IMR-90 (cell line): ENCODE measurements at regions not wholly inside any gene's neighbourhood (a gene's known extent, or its start where the extent isn't known, plus 50 kb on each side); places are given as distances from the start of the nearest gene placed in this dataset.
A peak's percentile ranks its signal among the peaks of the same experiment; 100 is the strongest.

ENCODE experiments used
- ATAC-seq: fragments of 200-7000 bp; cut with Tn5 transposase; 2 replicates; pipeline ENCODE4 v1.9.1; 2020; ENCODE audit warnings: low read depth, mild to moderate bottlenecking, moderate library complexity
- BruUV-seq: library from RNA; stranded (reverse); fragments of 400-500 nt; replicated peaks from 2 replicates; lab custom pipeline; 2021; lab: Mats Ljungman, UMichigan
- CTCF ChIA-PET: fragments of 300-600 bp; formaldehyde crosslinking; extraction: SDS; loops from one replicate; lab custom pipeline; 2021; ENCODE audit warnings: antibody characterized with exemption; lab: Yijun Ruan, JAX
- POLR2A ChIA-PET: fragments of 300-600 bp; sonication (Branson Sonifier 250); formaldehyde crosslinking; loops from one replicate; lab custom pipeline; 2022; ENCODE audit warnings: antibody characterized with exemption; ENCODE audit not compliant: unreplicated experiment; lab: Charles Lee
- DNase-seq: peaks from one replicate; pipeline ENCODE4 v3.0.0; 2013
- H2AFZ ChIP-seq: replicated peaks from 2 replicates; pipeline ENCODE3; 2013; ENCODE audit warnings: low read length, mild to moderate bottlenecking; ENCODE audit not compliant: poor library complexity
- H2AK5ac ChIP-seq: 2 replicates; pipeline ENCODE4 v1.6.1; 2013; ENCODE audit warnings: low read depth, low read length, inconsistent platforms
- H2AK9ac ChIP-seq: replicated peaks from 2 replicates; pipeline ENCODE3; 2013; ENCODE audit warnings: mild to moderate bottlenecking, low read depth, low read length, moderate library complexity; ENCODE audit not compliant: poor library complexity
- H2BK120ac ChIP-seq: 2 replicates; pipeline ENCODE4 v1.6.1; 2013; ENCODE audit warnings: low read depth, low read length, inconsistent platforms
- H2BK15ac ChIP-seq: 3 replicates; pipeline ENCODE4 v1.6.1; 2013; ENCODE audit warnings: low read depth, low read length, inconsistent platforms
- H2BK20ac ChIP-seq: 2 replicates; pipeline ENCODE4 v1.6.1; 2013; ENCODE audit warnings: low read depth, mild to moderate bottlenecking, inconsistent platforms, low read length, moderate library complexity
- H2BK5ac ChIP-seq: 2 replicates; pipeline ENCODE4 v1.6.1; 2013; ENCODE audit warnings: mild to moderate bottlenecking, low read depth, low read length, inconsistent platforms; ENCODE audit not compliant: poor library complexity, severe bottlenecking
- H3K14ac ChIP-seq: replicated peaks from 2 replicates; pipeline ENCODE4 v1.6.1; 2013; ENCODE audit warnings: low read depth, low read length, inconsistent platforms
- H3K18ac ChIP-seq: 2 replicates; pipeline ENCODE4 v1.6.1; 2013; ENCODE audit warnings: low read depth, low read length, control low read depth
- H3K23ac ChIP-seq: 2 replicates; pipeline ENCODE4 v1.6.1; 2013; ENCODE audit warnings: low read depth, low read length, inconsistent platforms
- H3K27ac ChIP-seq: 2 replicates; pipeline ENCODE4 v1.5.1; 2013; ENCODE audit warnings: mild to moderate bottlenecking, control low read depth, low read length; ENCODE audit not compliant: insufficient read depth
- H3K27me3 ChIP-seq: 2 replicates; pipeline ENCODE4 v1.6.1; 2013; ENCODE audit warnings: low read length; ENCODE audit not compliant: control insufficient read depth, insufficient read depth
- H3K36me3 ChIP-seq: 2 replicates; pipeline ENCODE4 v1.6.1; 2013; ENCODE audit warnings: low read length, mixed read lengths; ENCODE audit not compliant: control insufficient read depth, insufficient read depth
- H3K4ac ChIP-seq: 2 replicates; pipeline ENCODE4 v1.6.1; 2013; ENCODE audit warnings: low read depth, low read length, inconsistent platforms
- H3K4me1 ChIP-seq: 2 replicates; pipeline ENCODE4 v1.6.1; 2013; ENCODE audit warnings: low read length, mixed read lengths; ENCODE audit not compliant: control insufficient read depth, insufficient read depth
- H3K4me2 ChIP-seq: 2 replicates; pipeline ENCODE4 v1.6.1; 2013; ENCODE audit warnings: low read depth, mild to moderate bottlenecking, control low read depth, low read length, moderate library complexity
- H3K4me3 ChIP-seq: 2 replicates; pipeline ENCODE4 v1.5.1; 2013; ENCODE audit warnings: low read depth, mild to moderate bottlenecking, control low read depth, low read length, moderate library complexity; ENCODE audit not compliant: insufficient read depth
- H3K56ac ChIP-seq: 2 replicates; pipeline ENCODE4 v1.6.1; 2013; ENCODE audit warnings: low read length, inconsistent platforms; ENCODE audit not compliant: insufficient read depth; ENCODE audit errors: extremely low read depth
- H3K79me1 ChIP-seq, 2 experiments: 2 replicates each; pipeline ENCODE4 v1.6.1; 2013; ENCODE audit warnings: low read length in 2 of 2, inconsistent platforms in 1 of 2, low read depth in 1 of 2
- H3K9ac ChIP-seq: 2 replicates; pipeline ENCODE4 v1.6.1; 2013; ENCODE audit warnings: low read depth, low read length, control low read depth
- H3K9me1 ChIP-seq: 2 replicates; pipeline ENCODE4 v1.6.1; 2013; ENCODE audit warnings: low read length, inconsistent platforms; ENCODE audit not compliant: insufficient read depth
- H3K9me3 ChIP-seq: 2 replicates; pipeline ENCODE4 v1.6.1; 2013; ENCODE audit warnings: low read length; ENCODE audit not compliant: control insufficient read depth, insufficient read depth
- H4K20me1 ChIP-seq: 2 replicates; pipeline ENCODE4 v1.6.1; 2013; ENCODE audit warnings: low read length, inconsistent platforms; ENCODE audit not compliant: insufficient read depth
- H4K5ac ChIP-seq: 2 replicates; pipeline ENCODE4 v1.6.1; 2013; ENCODE audit warnings: mild to moderate bottlenecking, low read depth, low read length, control low read depth
- H4K8ac ChIP-seq, 2 experiments: 2 replicates each; pipeline ENCODE4 v1.6.1; 2013; ENCODE audit warnings: low read depth in 2 of 2, low read length in 2 of 2, control low read depth in 1 of 2, inconsistent platforms in 1 of 2
- H4K91ac ChIP-seq: 2 replicates; pipeline ENCODE4 v1.6.1; 2013; ENCODE audit warnings: low read depth, low read length, inconsistent platforms; ENCODE audit not compliant: insufficient read depth
- BHLHE40 ChIP-seq: fragments of 150-350 bp; IDR thresholded peaks from 2 replicates; pipeline ENCODE4 v1.6.1; 2016; ENCODE audit warnings: mild to moderate bottlenecking, low read depth, low read length
- CEBPB ChIP-seq: IDR thresholded peaks from 2 replicates; pipeline ENCODE4 v1.6.1; 2012; ENCODE audit warnings: low read depth, low read length, improper control_type of control experiment
- CHD1 ChIP-seq: IDR thresholded peaks from 2 replicates; pipeline ENCODE4 v1.6.1; 2012; ENCODE audit warnings: low read depth, low read length, improper control_type of control experiment
- CTCF ChIP-seq: conservative IDR thresholded peaks from 2 replicates; pipeline ENCODE4 v1.5.1; 2012; ENCODE audit warnings: mild to moderate bottlenecking, low read depth, low read length, improper control_type of control experiment
- FOS ChIP-seq: fragments of 150-350 bp; IDR thresholded peaks from 2 replicates; pipeline ENCODE4 v1.6.1; 2016; ENCODE audit warnings: low read depth, low read length
- MAFK ChIP-seq: IDR thresholded peaks from 2 replicates; pipeline ENCODE4 v1.6.1; 2012; ENCODE audit warnings: low read depth, low read length, improper control_type of control experiment
- MAZ ChIP-seq: IDR thresholded peaks from 2 replicates; pipeline ENCODE4 v1.6.1; 2012; ENCODE audit warnings: low read depth, mild to moderate bottlenecking, low read length, improper control_type of control experiment, moderate library complexity, borderline replicate concordance
- MXI1 ChIP-seq: IDR thresholded peaks from 2 replicates; pipeline ENCODE4 v1.6.1; 2012; ENCODE audit warnings: low read depth, mild to moderate bottlenecking, low read length, moderate library complexity, borderline replicate concordance
- NFE2L2 ChIP-seq: fragments of 150-350 bp; IDR thresholded peaks from 2 replicates; pipeline ENCODE4 v1.6.1; 2016; ENCODE audit warnings: low read depth, mild to moderate bottlenecking, low read length
- POLR2A ChIP-seq: IDR thresholded peaks from 2 replicates; pipeline ENCODE4 v1.6.1; 2012; ENCODE audit warnings: mild to moderate bottlenecking, low read depth, low read length
- RAD21 ChIP-seq: IDR thresholded peaks from 2 replicates; pipeline ENCODE4 v1.6.1; 2012; ENCODE audit warnings: low read length, improper control_type of control experiment
- RCOR1 ChIP-seq: IDR thresholded peaks from 2 replicates; pipeline ENCODE4 v1.6.1; 2012; ENCODE audit warnings: mild to moderate bottlenecking, low read length, improper control_type of control experiment; ENCODE audit not compliant: insufficient replicate concordance
- RFX5 ChIP-seq: IDR thresholded peaks from 2 replicates; pipeline ENCODE4 v1.8.0; 2012; ENCODE audit warnings: low read depth, mild to moderate bottlenecking, low read length, moderate library complexity
- SMC3 ChIP-seq: fragments of 150-350 bp; IDR thresholded peaks from 2 replicates; pipeline ENCODE4 v1.6.1; 2016; ENCODE audit warnings: low read depth, mild to moderate bottlenecking, antibody characterized with exemption, low read length, moderate library complexity
- WGBS, 2 experiments: methylation state at CpG; one replicate each; pipeline versions ENCODE4 v1.1.5 to v1.1.7; 2013; ENCODE audit warnings: missing lambda C conversion rate in 2 of 2; ENCODE audit not compliant: insufficient read length in 1 of 2; ENCODE audit errors: extremely low coverage in 2 of 2; 5-methylcytosine and 5-hydroxymethylcytosine counted together
- dilution Hi-C: fragments of 300-500 bp; cut with HindIII; formaldehyde crosslinking; loops from one replicate; pipeline ENCODE4 v1.14.3; 2018; ENCODE audit warnings: low sequenced_read_pairs; ENCODE audit not compliant: unreplicated experiment
- in situ Hi-C: fragments of 300-500 bp; cut with MboI; formaldehyde crosslinking; loops from 3 replicates; pipeline ENCODE4 v1.14.3; 2019; ENCODE audit warnings: low sequenced_read_pairs, inconsistent platforms, mixed read lengths
- intact Hi-C: fragments of 100-400 bp; cut with micrococcal nuclease; formaldehyde crosslinking; loops from 2 replicates; pipeline ENCODE4 v1.10.0; 2022
- TF ChIP-seq, protein P1 (sequence below): fragments of 150-350 bp; IDR thresholded peaks from 2 replicates; pipeline ENCODE4 v1.6.1; 2016; ENCODE audit warnings: low read depth, mild to moderate bottlenecking, low read length, moderate library complexity, borderline replicate concordance
- TF ChIP-seq, protein P2 (sequence below): fragments of 150-350 bp; IDR thresholded peaks from 2 replicates; pipeline ENCODE4 v1.6.1; 2017; ENCODE audit warnings: mild to moderate bottlenecking, antibody characterized with exemption, low read length, low read depth

GRCh38 chr6:139569566-139569965, 195.1 kb upstream of the CITED2 start:
- dilution Hi-C loops (no loop called here), in situ Hi-C loops (no loop called here), intact Hi-C loops (no loop called here)
- H2AK5ac ChIP-seq, result no peak overlapping the region
- TF ChIP-seq CTCF, result no peak
- TF ChIP-seq POLR2A, result no peak
- TF ChIP-seq MAZ, result no peak
- no peak for TF ChIP-seq RFX5
- TF ChIP-seq SMC3, result 0 out of 2 replicates have a peak, but pooled peaks have one; percentile 10
- peak; percentile 50; the same call in 1 of the 2 replicates for TF ChIP-seq FOS
- no peak for TF ChIP-seq MAFK
- no peak for TF ChIP-seq BHLHE40
- TF ChIP-seq, protein P1, sequence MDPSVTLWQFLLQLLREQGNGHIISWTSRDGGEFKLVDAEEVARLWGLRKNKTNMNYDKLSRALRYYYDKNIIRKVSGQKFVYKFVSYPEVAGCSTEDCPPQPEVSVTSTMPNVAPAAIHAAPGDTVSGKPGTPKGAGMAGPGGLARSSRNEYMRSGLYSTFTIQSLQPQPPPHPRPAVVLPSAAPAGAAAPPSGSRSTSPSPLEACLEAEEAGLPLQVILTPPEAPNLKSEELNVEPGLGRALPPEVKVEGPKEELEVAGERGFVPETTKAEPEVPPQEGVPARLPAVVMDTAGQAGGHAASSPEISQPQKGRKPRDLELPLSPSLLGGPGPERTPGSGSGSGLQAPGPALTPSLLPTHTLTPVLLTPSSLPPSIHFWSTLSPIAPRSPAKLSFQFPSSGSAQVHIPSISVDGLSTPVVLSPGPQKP, result no peak
- TF ChIP-seq CEBPB, result peak; percentile 49; the same call in 1 of the 2 replicates
- no peak for TF ChIP-seq RAD21
- TF ChIP-seq RCOR1, result no peak
- TF ChIP-seq, protein P2, sequence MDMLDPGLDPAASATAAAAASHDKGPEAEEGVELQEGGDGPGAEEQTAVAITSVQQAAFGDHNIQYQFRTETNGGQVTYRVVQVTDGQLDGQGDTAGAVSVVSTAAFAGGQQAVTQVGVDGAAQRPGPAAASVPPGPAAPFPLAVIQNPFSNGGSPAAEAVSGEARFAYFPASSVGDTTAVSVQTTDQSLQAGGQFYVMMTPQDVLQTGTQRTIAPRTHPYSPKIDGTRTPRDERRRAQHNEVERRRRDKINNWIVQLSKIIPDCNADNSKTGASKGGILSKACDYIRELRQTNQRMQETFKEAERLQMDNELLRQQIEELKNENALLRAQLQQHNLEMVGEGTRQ, result no peak
- no peak for TF ChIP-seq NFE2L2
- TF ChIP-seq CHD1, result no peak
- no peak for TF ChIP-seq MXI1
- peak overlapping the region; percentile 95 for H2BK5ac ChIP-seq
- H3K23ac ChIP-seq, result no peak overlapping the region
- H3K36me3 ChIP-seq, result no peaks in the 10 kb centered on the region
- H3K27ac ChIP-seq, result no peak overlapping the region
- H3K9ac ChIP-seq, result no peak overlapping the region
- H3K79me1 ChIP-seq, result 0 out of 4 replicates have a peak, but pooled peaks cover 0 to 4% of the 10 kb centered on the region in 2 experiments
- H2BK20ac ChIP-seq, result peak overlapping the region; percentile 98; the same call in 1 of the 2 replicates
- 0% methylated on average over 1 of the region's 4 CpGs; no CpG with 5 or more reads in 1 of the 2 experiments for WGBS, 2 experiments
- no peak overlapping the region for H4K91ac ChIP-seq
- peaks cover 9% of the 10 kb centered on the region for H3K4me1 ChIP-seq
- peaks cover 11% of the 10 kb centered on the region; the same call in 1 of the 2 replicates for H3K9me1 ChIP-seq
- peak overlapping the region; percentile 89; the same call in 1 of the 2 replicates for H3K18ac ChIP-seq
- H3K4me2 ChIP-seq, result peak overlapping the region; percentile 46; the same call in 1 of the 2 replicates
- H2BK15ac ChIP-seq, result peak overlapping the region; percentile 56; the same call in 1 of the 3 replicates
- no peaks in the 10 kb centered on the region for H3K9me3 ChIP-seq
- H4K20me1 ChIP-seq, result no peaks in the 10 kb centered on the region
- no peak overlapping the region for H3K56ac ChIP-seq
- peak overlapping the region in 1 of 2 experiments; percentile 83; a peak in 2 of 4 replicates for H4K8ac ChIP-seq
- no peaks in the 10 kb centered on the region for H3K27me3 ChIP-seq
- DNase-seq (peak; percentile 79), ATAC-seq (peak; percentile 46; the same call in 1 of the 2 replicates)
- ChIA-PET POLR2A (no interaction called here), CTCF (no interaction called here)
- H3K4ac ChIP-seq, result peak overlapping the region; percentile 94; the same call in 1 of the 2 replicates
- H3K14ac ChIP-seq, result no peak overlapping the region
- BruUV-seq, result no TSS peak
- peak overlapping the region; percentile 72; the same call in 1 of the 2 replicates for H4K5ac ChIP-seq
- no peak overlapping the region for H3K4me3 ChIP-seq
- H2AFZ ChIP-seq, result no peak overlapping the region
- H2AK9ac ChIP-seq, result no peak overlapping the region
- H2BK120ac ChIP-seq, result peak overlapping the region; percentile 95; the same call in 1 of the 2 replicates
